Upper lobe of left lung (tissue), 4 donors: ENCODE measurements at regions not wholly inside any gene's neighbourhood (a gene's known extent, or its start where the extent isn't known, plus 50 kb on each side); places are given as distances from the start of the nearest gene placed in this dataset.

Experiments
- CTCF ChIP-seq, 6 experiments: fragments of 450-650 bp in 4 of 6; fragments of 200-600 bp in 2 of 6; sonication (generic) in 2 of 6; IDR thresholded peaks; one replicate each; pipeline ENCODE4 v1.5.1; 2016 to 2019; ENCODE audit warnings: antibody characterized with exemption in 6 of 6
- POLR2A ChIP-seq, 4 donors: fragments of 450-650 bp; IDR thresholded peaks; one replicate each; pipeline ENCODE4 v1.5.1; 2016 to 2017; ENCODE audit warnings: antibody characterized with exemption in 4 of 4, mild to moderate bottlenecking in 2 of 4

DNA sequence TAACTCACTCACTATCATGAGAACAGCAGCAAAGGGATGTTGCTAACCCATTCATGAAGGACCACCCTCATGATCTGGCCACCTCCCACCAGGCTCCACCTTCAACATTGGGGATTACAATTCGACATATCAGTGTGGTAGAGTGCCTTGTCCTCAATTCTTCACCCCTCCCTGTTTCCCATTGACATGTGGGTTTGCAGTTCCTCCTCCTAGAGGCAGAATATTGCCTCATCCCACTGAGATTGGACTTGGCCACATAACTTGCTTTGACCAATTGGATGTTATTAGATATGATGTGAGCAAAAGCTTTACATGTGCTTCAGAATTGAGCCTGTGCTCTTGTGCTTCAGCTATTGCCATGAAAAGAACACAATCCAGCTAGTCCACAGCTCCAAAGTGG is 217.0 kb upstream of the CXCR4 start:
- TF ChIP-seq POLR2A (IDR thresholded peaks at IDR 0.05) (no peak), CTCF (IDR thresholded peaks at IDR 0.05) (no peak)
